Fibroblast of lung (primary cell): ENCODE measurements at regions not wholly inside any gene's neighbourhood (a gene's known extent, or its start where the extent isn't known, plus 50 kb on each side); places are given as distances from the start of the nearest gene placed in this dataset.

Experiments used
- DNase-seq, 2 donors: peaks; one replicate each; pipeline versions ENCODE4 v3.0.0 to v3.0.0-alpha.2; 2010; ENCODE audit warnings: low read depth in 2 of 2
- H2AFZ ChIP-seq: 2 replicates; pipeline ENCODE4 v1.5.1; 2012; ENCODE audit warnings: low read length, control low read depth, inconsistent platforms
- H3K27ac ChIP-seq: 2 replicates; pipeline ENCODE4 v1.5.1; 2011; ENCODE audit warnings: low read length, control low read depth; ENCODE audit not compliant: insufficient read depth
- H3K27me3 ChIP-seq: 2 replicates; pipeline ENCODE4 v1.5.1; 2011; ENCODE audit warnings: mild to moderate bottlenecking, low read length; ENCODE audit not compliant: control insufficient read depth, insufficient read depth
- H3K36me3 ChIP-seq: 2 replicates; pipeline ENCODE4 v1.5.1; 2011; ENCODE audit warnings: low read length; ENCODE audit not compliant: control insufficient read depth, insufficient read depth
- H3K4me1 ChIP-seq: 2 replicates; pipeline ENCODE4 v1.5.1; 2011; ENCODE audit warnings: low read length; ENCODE audit not compliant: control insufficient read depth, insufficient read depth; ENCODE audit errors: extremely low read depth
- H3K4me2 ChIP-seq: 2 replicates; pipeline ENCODE4 v1.5.1; 2011; ENCODE audit warnings: low read length, control low read depth; ENCODE audit not compliant: insufficient read depth; ENCODE audit errors: extremely low read depth
- H3K4me3 ChIP-seq, 4 experiments: fragments of 200-600 bp in 1 of 4; sonication (generic) in 1 of 4; replicated peaks in 1 of 4; 2 replicates each; pipeline ENCODE4 v1.5.1; 2011 to 2016; ENCODE audit warnings: low read length in 4 of 4, low read depth in 3 of 4, mild to moderate bottlenecking in 3 of 4, control low read depth in 2 of 4, inconsistent platforms in 1 of 4, mixed read lengths in 1 of 4; ENCODE audit not compliant: insufficient read depth in 1 of 4; ENCODE audit errors: control extremely low read depth in 1 of 4
- H3K79me2 ChIP-seq: 2 replicates; pipeline ENCODE4 v1.5.1; 2012; ENCODE audit warnings: mild to moderate bottlenecking, low read length, inconsistent platforms; ENCODE audit not compliant: control insufficient read depth, insufficient read depth
- H3K9ac ChIP-seq: 2 replicates; pipeline ENCODE4 v1.5.1; 2011; ENCODE audit warnings: mild to moderate bottlenecking, low read length, control low read depth; ENCODE audit not compliant: insufficient read depth
- H3K9me3 ChIP-seq: 2 replicates; pipeline ENCODE4 v1.5.1; 2012; ENCODE audit warnings: low read depth, low read length; ENCODE audit not compliant: control insufficient read depth, insufficient read depth
- H4K20me1 ChIP-seq: 2 replicates; pipeline ENCODE4 v1.5.1; 2011; ENCODE audit warnings: low read length; ENCODE audit not compliant: control insufficient read depth, insufficient read depth; ENCODE audit errors: extremely low read depth
- EZH2 ChIP-seq: IDR thresholded peaks from 2 replicates; pipeline ENCODE4 v1.5.1; 2012; ENCODE audit warnings: low read length, control low read depth, mild to moderate bottlenecking; ENCODE audit errors: missing control alignments
- TF ChIP-seq, protein P1 (sequence below), 2 donors: IDR thresholded peaks in 1 of 2; conservative IDR thresholded peaks in 1 of 2; 1 replicate in 1 of 2; 2 replicates in 1 of 2; pipeline ENCODE4 v1.5.1; 2011 to 2012; ENCODE audit warnings: low read length in 2 of 2, control low read depth in 1 of 2, inconsistent platforms in 1 of 2, low read depth in 1 of 2, mild to moderate bottlenecking in 1 of 2

GRCh38 chr19:30095171-30095570, 153.1 kb downstream of the URI1 start:
- no peaks in the 10 kb centered on the region for H4K20me1 ChIP-seq
- DNase-seq: no peak

DNA sequence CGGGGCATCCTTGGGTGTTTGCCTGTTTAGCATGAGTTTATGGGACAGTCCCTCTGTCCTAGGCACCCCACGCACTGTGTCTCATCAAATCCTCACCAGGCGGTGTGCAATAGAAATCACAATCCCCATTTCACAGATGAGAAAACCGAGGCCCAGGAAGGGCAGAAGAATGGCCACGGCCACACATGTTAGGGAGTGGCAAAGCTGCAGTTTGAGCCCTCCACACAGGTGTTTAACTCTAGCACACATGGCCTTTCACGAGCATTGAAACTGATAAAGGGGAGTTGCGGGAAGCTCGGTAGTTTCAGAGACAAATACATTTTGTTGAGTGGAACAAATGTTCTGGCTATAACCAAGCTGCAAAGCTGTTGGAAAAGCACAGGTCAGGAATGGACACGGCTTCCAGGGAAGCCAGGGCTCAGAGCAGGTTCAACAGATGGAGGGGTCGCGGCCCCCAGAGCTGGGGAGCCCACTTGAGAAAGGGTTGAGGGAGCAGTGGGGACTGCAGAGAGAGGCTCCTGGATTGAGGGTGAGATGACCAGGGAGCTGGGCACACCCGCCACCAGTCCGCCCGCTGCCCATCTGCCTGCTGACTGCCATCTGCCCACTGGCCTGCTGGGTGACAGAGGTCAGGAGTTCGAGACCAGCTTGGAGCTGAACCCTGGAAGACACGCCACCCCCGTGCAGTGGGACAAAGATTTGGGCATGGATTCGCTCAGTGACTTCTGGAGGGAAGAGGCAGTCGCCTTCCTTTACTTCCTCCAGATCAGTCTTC, 154.7 kb downstream of the URI1 start:
- H3K9ac ChIP-seq: no peak overlapping the region
- H3K4me3 ChIP-seq: no peak overlapping the region
- TF ChIP-seq EZH2: no peak
- TF ChIP-seq, protein P1, sequence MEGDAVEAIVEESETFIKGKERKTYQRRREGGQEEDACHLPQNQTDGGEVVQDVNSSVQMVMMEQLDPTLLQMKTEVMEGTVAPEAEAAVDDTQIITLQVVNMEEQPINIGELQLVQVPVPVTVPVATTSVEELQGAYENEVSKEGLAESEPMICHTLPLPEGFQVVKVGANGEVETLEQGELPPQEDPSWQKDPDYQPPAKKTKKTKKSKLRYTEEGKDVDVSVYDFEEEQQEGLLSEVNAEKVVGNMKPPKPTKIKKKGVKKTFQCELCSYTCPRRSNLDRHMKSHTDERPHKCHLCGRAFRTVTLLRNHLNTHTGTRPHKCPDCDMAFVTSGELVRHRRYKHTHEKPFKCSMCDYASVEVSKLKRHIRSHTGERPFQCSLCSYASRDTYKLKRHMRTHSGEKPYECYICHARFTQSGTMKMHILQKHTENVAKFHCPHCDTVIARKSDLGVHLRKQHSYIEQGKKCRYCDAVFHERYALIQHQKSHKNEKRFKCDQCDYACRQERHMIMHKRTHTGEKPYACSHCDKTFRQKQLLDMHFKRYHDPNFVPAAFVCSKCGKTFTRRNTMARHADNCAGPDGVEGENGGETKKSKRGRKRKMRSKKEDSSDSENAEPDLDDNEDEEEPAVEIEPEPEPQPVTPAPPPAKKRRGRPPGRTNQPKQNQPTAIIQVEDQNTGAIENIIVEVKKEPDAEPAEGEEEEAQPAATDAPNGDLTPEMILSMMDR (conservative IDR thresholded peaks at IDR 0.05 in 1 of 2, IDR thresholded peaks at IDR 0.05 in 1 of 2; ENCODE audit: low read depth in 1 of 2, low read length in 2 of 2): no peak

More at GRCh38 chr19:30095171-30095570, 153.1 kb downstream of the URI1 start:
- Histone ChIP-seq H3K27ac (no peak overlapping the region), H3K36me3 (no peaks in the 10 kb centered on the region), H3K27me3 (no peaks in the 10 kb centered on the region), H2AFZ (no peak overlapping the region), H3K9me3 (no peaks in the 10 kb centered on the region), H3K4me3 (no peak overlapping the region), H3K4me1 (no peaks in the 10 kb centered on the region), H3K9ac (no peak overlapping the region), H3K79me2 (no peaks in the 10 kb centered on the region), H3K4me2 (no peak overlapping the region)
- TF ChIP-seq EZH2: no peak
- TF ChIP-seq, protein P1 (conservative IDR thresholded peaks at IDR 0.05 in 1 of 2, IDR thresholded peaks at IDR 0.05 in 1 of 2; ENCODE audit: low read depth in 1 of 2, low read length in 2 of 2): no peak

DNA sequence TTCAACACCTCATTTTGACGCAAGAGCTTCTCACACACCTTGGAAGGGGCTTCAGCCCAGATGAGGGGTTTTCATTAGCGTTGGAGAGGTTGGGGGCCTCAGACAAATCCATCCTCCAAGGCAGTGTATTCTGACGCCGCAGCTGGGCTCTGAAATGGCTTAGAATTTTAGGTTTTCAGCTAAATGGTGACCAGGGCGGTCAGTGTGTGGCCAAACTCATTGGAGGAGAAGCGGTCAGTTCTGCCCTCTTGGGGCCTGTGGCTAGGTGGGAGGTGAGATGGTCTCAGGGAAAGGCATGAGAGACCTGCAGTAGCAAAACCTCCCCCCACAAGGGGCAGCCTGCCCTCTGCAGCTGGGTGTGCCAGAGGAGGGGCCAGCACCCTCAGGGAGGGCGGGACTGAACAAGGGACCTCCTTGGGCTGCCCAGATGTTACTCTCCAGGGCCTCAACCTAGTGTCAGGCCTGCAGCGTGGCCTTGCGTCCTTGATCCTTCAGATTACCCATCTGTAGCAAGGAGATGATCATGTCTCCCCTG, 155.8 kb downstream of the URI1 start:
- no peak overlapping the region for H3K27ac ChIP-seq
- H3K27me3 ChIP-seq: no peaks in the 10 kb centered on the region
- H3K4me3 ChIP-seq: no peak overlapping the region
- no peak for TF ChIP-seq EZH2
- TF ChIP-seq, protein P1 (conservative IDR thresholded peaks at IDR 0.05 in 1 of 2, IDR thresholded peaks at IDR 0.05 in 1 of 2; ENCODE audit: low read depth in 1 of 2, low read length in 2 of 2): no peak
- H3K9ac ChIP-seq: no peak overlapping the region
- no peaks in the 10 kb centered on the region for H3K9me3 ChIP-seq
- H3K79me2 ChIP-seq: no peaks in the 10 kb centered on the region
- H4K20me1 ChIP-seq: no peaks in the 10 kb centered on the region
- H3K4me2 ChIP-seq: no peak overlapping the region
- DNase-seq: no peak
- no peak overlapping the region for H2AFZ ChIP-seq
- H3K36me3 ChIP-seq: no peaks in the 10 kb centered on the region
- no peaks in the 10 kb centered on the region for H3K4me1 ChIP-seq

More for the DNA sequence above, 154.7 kb downstream of the URI1 start:
- Histone ChIP-seq H3K9me3 (no peaks in the 10 kb centered on the region), H3K27ac (no peak overlapping the region), H4K20me1 (no peaks in the 10 kb centered on the region), H3K27me3 (no peaks in the 10 kb centered on the region), H3K36me3 (no peaks in the 10 kb centered on the region), H3K79me2 (no peaks in the 10 kb centered on the region), H2AFZ (no peak overlapping the region), H3K4me2 (no peak overlapping the region), H3K4me1 (no peaks in the 10 kb centered on the region)
- DNase-seq: no peak
